ENCODE measurements at regions not wholly inside any gene's neighbourhood (a gene's known extent, or its start where the extent isn't known, plus 50 kb on each side); places are given as distances from the start of the nearest gene placed in this dataset.

DNA sequence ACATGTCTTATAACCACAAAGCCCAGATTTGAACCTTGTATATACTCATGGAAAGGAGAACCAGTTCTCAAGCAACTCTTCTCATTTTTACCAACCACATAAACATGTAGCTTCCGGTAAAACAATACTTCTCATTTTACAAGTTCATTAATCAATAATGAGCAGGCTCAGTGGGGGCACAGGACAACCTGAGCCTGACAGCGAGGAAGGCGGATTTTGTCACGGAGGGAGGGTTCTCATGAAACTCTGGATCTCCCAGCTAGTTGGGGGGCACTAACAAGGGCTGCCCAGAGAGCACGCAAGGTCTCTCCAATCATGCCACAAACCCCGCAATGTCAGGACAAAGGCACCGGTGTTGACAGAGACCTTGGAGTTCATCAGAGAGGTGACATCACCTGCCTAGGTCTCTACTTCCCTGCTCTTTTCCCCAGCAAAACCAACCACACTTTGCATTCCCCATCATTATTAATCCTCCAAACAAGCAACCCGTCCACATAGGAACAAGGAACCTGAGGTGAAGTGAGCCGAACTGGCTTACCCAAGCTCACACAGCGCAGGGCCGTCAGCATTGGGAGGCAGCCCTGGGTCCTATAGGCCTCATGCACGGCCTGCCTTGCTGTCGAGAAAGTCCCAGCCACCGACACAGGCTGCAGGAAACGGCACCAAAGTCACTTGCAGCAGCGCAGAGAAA, 192.1 kb upstream of the KLF14 start:
- in situ Hi-C loops (cut with MboI; ENCODE audit: low sequenced_read_pairs) = no loop called here

- in situ Hi-C loops (cut with MboI; ENCODE audit: low sequenced_read_pairs) = no loop called here
These were observed 193.1 kb upstream of the KLF14 start for GRCh38 chr7:130927062-130927461.

- in situ Hi-C loops (cut with MboI; ENCODE audit: low sequenced_read_pairs) = no loop called here
These were observed 193.6 kb upstream of the KLF14 start for GRCh38 chr7:130927564-130927963.

GRCh38 chr7:130929896-130930659, 196.1 kb upstream of the KLF14 start:
- in situ Hi-C loops (cut with MboI; ENCODE audit: low sequenced_read_pairs) = no loop called here

GRCh38 chr7:130930681-130931080, 196.7 kb upstream of the KLF14 start:
- in situ Hi-C loops (cut with MboI; ENCODE audit: low sequenced_read_pairs) = no loop called here

DNA sequence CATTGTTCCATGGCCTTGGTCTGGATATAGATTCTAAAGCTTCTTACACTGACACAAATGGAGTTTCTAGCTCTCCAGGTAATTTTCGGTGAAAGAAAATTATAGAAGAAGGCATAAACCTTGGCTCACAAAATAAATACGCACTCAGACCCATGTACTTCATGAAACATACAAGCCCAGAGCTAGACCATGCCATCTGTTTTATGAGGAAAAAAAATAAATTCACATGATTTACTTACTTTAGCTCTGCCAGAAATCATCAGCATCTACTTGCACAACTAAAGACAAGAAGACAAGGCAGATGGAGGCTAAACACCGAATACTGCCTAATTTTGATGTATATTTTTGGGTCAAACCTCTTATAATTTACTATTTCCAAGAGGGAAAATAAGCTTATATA, 197.4 kb upstream of the KLF14 start:
- in situ Hi-C loops (cut with MboI; ENCODE audit: low sequenced_read_pairs) = no loop called here

- in situ Hi-C loops (cut with MboI; ENCODE audit: low sequenced_read_pairs) = no loop called here
These were observed 198.1 kb upstream of the KLF14 start for GRCh38 chr7:130932088-130932487.

DNA sequence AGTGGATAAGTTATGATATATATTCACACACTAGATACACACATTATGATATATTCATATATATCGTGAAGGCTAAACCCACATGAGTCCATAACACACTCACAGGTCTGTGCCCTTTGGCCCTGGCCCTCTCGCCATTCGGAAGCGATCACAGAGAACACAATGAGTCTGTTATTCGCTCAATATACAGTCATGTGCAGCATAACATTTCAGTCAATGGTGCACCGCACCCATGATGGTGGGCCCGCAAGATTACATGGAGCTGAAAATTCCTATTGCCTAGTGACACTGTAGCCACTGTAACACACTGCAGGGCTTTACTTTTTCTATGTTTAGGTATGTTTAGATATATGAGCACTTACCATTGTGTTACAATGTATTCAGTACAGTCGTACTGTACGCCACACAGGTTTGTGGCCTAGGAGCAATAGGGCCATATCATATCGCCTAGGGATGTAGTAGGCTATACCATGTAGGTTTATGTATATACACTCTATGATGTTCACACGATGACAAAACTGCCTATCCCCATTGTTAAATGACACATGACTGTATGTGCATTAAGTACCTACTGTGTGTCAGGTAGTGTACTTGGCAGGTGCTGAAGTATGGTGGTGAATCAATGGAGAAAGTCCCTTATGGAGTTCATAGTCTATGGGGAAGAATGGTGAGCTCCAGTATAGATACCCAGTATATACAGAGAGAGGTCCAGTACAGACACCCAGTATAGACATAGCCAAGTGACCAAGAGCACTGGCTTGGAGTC, 198.8 kb upstream of the KLF14 start:
- in situ Hi-C loops (cut with MboI; ENCODE audit: low sequenced_read_pairs) = no loop called here

DNA sequence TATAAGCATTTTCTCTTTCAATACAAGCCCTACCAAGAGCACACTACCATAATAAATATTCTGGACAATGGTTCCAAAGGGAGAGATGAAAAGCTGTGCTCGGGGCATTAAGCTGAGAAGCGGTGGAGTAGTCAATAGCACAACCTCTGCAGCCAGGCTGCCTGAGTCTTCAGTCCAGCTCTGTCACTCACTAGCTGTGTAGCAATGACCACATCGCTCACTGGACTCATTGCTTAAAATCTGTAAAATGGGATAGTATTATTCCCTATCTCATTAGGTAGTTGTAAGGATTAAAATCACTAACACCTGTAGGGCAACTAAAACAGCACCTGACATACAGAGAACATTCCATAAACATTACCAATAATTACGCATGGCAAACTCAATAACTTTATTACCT, 199.9 kb upstream of the KLF14 start:
- in situ Hi-C loops (cut with MboI; ENCODE audit: low sequenced_read_pairs) = no loop called here

DNA sequence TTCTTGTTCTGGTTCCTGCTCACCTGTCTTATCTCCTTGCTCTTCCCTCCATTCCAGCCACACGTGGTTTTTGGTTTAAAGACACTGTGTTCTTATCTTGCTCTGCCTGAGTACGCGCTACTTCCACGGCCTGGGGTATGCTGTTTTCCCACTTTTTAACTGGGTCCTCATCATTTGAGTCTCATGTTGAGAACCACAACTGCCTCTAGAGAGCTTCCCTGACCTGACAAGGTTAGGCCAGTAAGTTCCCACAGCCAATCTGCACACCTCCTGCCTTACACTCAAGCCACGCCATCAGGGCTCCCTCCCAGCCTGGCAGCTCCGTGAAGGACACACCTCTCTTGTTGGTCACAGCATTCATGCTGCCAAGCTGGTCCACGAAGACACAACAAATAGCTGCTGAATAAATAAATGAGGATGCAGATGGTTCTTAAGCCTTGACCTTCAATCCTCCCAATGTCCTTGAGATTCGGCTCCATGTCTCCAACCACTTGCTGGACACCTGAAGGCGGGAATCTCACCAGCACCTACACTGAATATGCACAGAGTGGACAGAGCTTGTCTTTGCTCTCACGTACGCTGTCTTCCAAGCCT, 201.7 kb upstream of the KLF14 start:
- in situ Hi-C loops (cut with MboI; ENCODE audit: low sequenced_read_pairs) = no loop called here

DNA sequence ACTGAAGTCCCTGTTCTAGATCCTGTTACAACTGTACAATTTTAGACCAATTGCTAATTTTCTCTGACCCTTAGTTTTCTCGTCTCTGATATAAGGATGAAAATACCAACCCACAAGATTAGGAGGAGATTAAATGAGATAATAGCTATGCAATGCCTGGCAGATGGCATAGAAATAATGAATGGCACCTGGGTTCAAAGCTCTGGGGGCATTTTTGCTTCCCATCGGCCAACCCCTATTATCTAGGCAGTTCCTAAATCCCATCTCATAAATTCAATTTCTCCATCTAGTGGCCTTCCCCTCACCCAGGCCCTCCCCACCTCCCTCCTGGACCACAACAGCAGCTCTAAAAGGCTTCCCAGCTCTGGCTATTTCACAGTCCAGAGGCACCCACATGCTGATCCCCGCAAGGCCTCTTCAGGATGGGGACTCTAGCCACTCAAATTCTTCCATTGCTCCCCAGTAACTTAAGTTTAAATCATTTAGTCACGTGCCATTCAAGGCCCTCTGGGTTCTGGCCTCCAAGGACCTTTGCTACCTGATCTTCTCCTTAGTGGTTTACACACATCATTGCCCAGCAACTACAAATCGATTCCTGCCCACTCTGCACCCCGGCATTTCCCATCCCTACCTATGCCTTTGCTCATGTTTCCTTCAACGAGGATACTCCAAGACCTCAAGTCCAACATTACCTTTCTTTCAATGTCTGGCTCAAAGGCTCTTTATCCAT, 202.4 kb upstream of the KLF14 start:
- in situ Hi-C loops (cut with MboI; ENCODE audit: low sequenced_read_pairs) = no loop called here

- in situ Hi-C loops (cut with MboI; ENCODE audit: low sequenced_read_pairs) = no loop called here
These were observed 203.0 kb upstream of the KLF14 start for GRCh38 chr7:130937016-130937415.

DNA sequence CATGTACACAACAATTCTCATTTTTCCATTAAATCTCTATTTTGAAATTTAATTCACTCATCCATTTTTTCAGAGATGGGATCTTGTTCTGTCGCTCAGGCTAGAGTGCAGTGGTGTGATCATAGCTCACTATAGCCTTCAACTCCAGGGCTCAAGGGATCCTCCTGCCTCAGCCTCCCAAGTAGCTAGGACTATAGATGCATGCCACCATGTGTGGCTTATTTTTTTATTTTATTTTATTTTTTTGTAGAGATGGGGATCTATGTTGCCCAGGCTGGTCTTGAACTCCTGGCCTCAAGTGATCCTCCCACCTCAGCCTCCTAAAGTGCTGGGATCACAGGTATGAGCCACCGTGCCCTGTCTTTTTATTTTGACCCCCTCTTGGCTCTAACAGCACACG, 203.8 kb upstream of the KLF14 start:
- in situ Hi-C loops (cut with MboI; ENCODE audit: low sequenced_read_pairs) = no loop called here

DNA sequence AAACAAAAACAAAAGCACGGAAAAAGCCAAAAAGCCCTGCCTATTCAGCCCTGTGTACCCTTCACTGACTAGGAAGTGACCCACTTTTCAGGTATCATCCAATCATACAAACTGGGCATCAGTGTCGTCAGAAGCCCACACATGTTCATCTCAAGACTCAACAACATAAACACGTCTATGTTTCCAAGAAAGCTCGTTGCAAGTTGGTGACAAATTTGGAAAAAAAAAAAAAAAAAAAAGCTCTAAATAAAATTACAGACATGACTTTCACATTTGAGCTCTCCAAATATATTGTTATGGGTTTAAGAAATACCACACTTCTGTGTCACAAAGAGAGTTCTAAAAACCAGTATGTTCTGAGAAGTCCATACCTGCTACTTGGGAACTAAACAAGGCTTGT, 204.7 kb upstream of the KLF14 start:
- in situ Hi-C loops (cut with MboI; ENCODE audit: low sequenced_read_pairs) = no loop called here

DNA sequence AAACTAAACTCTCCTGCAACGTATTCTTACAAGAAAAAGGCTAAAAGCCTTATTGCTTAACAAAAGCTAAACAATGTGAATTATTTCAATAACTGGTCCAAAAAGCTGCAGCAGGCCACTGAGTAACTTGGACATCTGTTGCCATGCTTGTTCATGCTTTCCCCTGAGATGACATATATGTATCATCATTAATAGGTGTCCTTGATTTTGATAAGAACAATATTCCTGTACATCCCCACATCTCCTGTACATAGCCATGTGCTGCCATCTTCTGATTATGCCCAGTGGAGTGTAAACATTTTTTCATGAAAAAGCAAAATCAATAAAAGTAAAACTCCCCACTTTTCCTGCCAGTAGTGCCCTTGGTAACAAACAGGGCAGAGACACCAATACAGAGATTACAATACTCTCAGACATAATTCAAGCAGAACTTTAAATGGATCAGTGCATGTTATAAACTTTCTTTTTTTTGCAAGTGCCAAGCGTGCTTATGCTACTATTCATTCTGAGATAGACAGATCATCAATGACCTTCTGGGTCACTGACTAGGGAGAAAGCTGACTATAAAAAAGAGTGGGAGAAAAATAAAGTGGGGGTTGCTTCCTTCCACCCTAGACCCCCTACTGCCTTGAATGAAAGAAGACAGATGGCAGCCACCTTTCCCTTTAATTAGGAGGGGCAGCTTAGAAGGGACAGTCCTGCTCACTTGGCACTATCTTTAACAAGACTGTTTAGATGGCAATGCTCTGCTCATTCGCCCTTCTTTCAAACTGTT, 205.5 kb upstream of the KLF14 start:
- in situ Hi-C loops (cut with MboI; ENCODE audit: low sequenced_read_pairs) = no loop called here

DNA sequence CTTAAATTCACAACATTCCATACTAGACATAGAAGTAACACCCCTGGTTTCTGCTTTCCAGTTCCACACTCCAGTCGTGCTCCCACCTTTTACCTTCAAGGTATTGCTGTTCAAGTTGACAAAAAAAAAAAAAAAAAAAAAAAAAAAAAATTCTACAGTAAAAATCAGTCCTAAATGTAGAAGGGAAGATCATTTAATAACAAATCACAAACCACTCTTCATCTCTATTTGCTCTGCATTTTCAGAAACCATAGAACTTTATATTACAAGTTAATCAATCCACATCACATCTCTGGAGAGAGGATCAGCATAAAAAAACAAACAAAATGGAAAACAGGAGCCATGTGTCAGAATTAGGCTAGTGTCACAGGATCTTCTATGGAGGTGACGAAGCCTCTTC, 206.3 kb upstream of the KLF14 start:
- in situ Hi-C loops (cut with MboI; ENCODE audit: low sequenced_read_pairs) = no loop called here

GRCh38 chr7:130940907-130941306, 206.9 kb upstream of the KLF14 start:
- in situ Hi-C loops (cut with MboI; ENCODE audit: low sequenced_read_pairs) = no loop called here

- in situ Hi-C loops (cut with MboI; ENCODE audit: low sequenced_read_pairs) = no loop called here
These were observed 207.6 kb upstream of the KLF14 start for GRCh38 chr7:130941322-130942210.
